ENCODE measurements at regions not wholly inside any gene's neighbourhood (a gene's known extent, or its start where the extent isn't known, plus 50 kb on each side); places are given as distances from the start of the nearest gene placed in this dataset.
A peak's percentile ranks its signal among the peaks of the same experiment; 100 is the strongest.

GRCh38 chr10:78648256-78648860 lies 420.4 kb upstream of the ZMIZ1 start:
- POLR2A ChIA-PET: no interaction called here
- Mint-ChIP-seq H3K27me3 (peaks cover 22% of the 10 kb centered on the region), H3K27ac (no peak overlapping the region), H3K36me3 (ENCODE audit: low read depth) (no peaks in the 10 kb centered on the region), H3K4me1 (no peaks in the 10 kb centered on the region), H3K9me3 (ENCODE audit: low read depth) (peaks cover 3% of the 10 kb centered on the region), H3K4me3 (no peak overlapping the region)
- CTCF ChIA-PET: interaction anchor here (2.9 kb wide), 1 partner anchor 10 kb away, joined by 16 read pairs; no protein-coding TSS in a partner anchor
- intact Hi-C loops (cut with DNase I, micrococcal nuclease): no loop called here
- no peak for DNase-seq
- ATAC-seq: no peak

- ChIA-PET CTCF (interaction anchor here (0.6 to 2.9 kb wide), 3 partner anchors 9 to 279 kb away, joined by 3 to 16 read pairs (median 3); no protein-coding TSS in a partner anchor), POLR2A (no interaction called here)
- Mint-ChIP-seq H3K36me3 (ENCODE audit: low read depth) (no peaks in the 10 kb centered on the region), H3K4me3 (no peak overlapping the region), H3K27me3 (peaks cover 27% of the 10 kb centered on the region), H3K27ac (no peak overlapping the region), H3K9me3 (ENCODE audit: low read depth) (peaks cover 3% of the 10 kb centered on the region), H3K4me1 (no peaks in the 10 kb centered on the region)
- no peak for DNase-seq
- intact Hi-C loops (cut with DNase I, micrococcal nuclease): no loop called here
- ATAC-seq: no peak
Measured at GRCh38 chr10:78649429-78649828, 419.3 kb upstream of the ZMIZ1 start.

GRCh38 chr10:78650122-78650521 lies 418.6 kb upstream of the ZMIZ1 start:
- intact Hi-C loops (cut with DNase I, micrococcal nuclease): no loop called here
- POLR2A ChIA-PET: no interaction called here
- H3K36me3 Mint-ChIP-seq (ENCODE audit: low read depth): no peaks in the 10 kb centered on the region

GRCh38 chr10:78651287-78651686 lies 417.5 kb upstream of the ZMIZ1 start:
- no peak for ATAC-seq
- no peaks in the 10 kb centered on the region for H3K36me3 Mint-ChIP-seq (ENCODE audit: low read depth)
- H3K9me3 Mint-ChIP-seq (ENCODE audit: low read depth): no peaks in the 10 kb centered on the region
- H3K27ac Mint-ChIP-seq: no peak overlapping the region
- CTCF ChIA-PET: no interaction called here
- no peak for DNase-seq
- H3K4me3 Mint-ChIP-seq: no peak overlapping the region
- no peaks in the 10 kb centered on the region for H3K4me1 Mint-ChIP-seq
- H3K27me3 Mint-ChIP-seq: peaks cover 29% of the 10 kb centered on the region
- POLR2A ChIA-PET: no interaction called here
- intact Hi-C loops (cut with DNase I, micrococcal nuclease): no loop called here

More at GRCh38 chr10:78650122-78650521, 418.6 kb upstream of the ZMIZ1 start:
- H3K9me3 Mint-ChIP-seq (ENCODE audit: low read depth): no peaks in the 10 kb centered on the region
- H3K4me3 Mint-ChIP-seq: no peak overlapping the region
- CTCF ChIA-PET: interaction anchor here (0.6 to 2.9 kb wide), 3 partner anchors 8 to 279 kb away, joined by 3 to 16 read pairs (median 3); no protein-coding TSS in a partner anchor
- ATAC-seq (no peak), DNase-seq (no peak)
- H3K27ac Mint-ChIP-seq: no peak overlapping the region
- peaks cover 29% of the 10 kb centered on the region for H3K27me3 Mint-ChIP-seq
- H3K4me1 Mint-ChIP-seq: no peaks in the 10 kb centered on the region

- ATAC-seq (no peak), DNase-seq (no peak)
- CTCF ChIA-PET: interaction anchor here (0.7 to 1.2 kb wide), 2 partner anchors 133 to 616 kb away, joined by 3 to 4 read pairs; no protein-coding TSS in a partner anchor
- POLR2A ChIA-PET: no interaction called here
- Mint-ChIP-seq H3K9me3 (ENCODE audit: low read depth) (no peaks in the 10 kb centered on the region), H3K4me1 (no peaks in the 10 kb centered on the region), H3K36me3 (ENCODE audit: low read depth) (no peaks in the 10 kb centered on the region), H3K27me3 (peaks cover 28% of the 10 kb centered on the region), H3K27ac (no peak overlapping the region), H3K4me3 (no peak overlapping the region)
- intact Hi-C loops (cut with DNase I, micrococcal nuclease): no loop called here
Measured at GRCh38 chr10:78653555-78653954, 415.2 kb upstream of the ZMIZ1 start.

- H3K27ac Mint-ChIP-seq: no peak overlapping the region
- CTCF ChIA-PET: interaction anchor here (0.7 to 1.0 kb wide), 2 partner anchors 10 to 616 kb away, joined by 3 read pairs; no protein-coding TSS in a partner anchor
Measured at GRCh38 chr10:78654047-78654590, 414.6 kb upstream of the ZMIZ1 start.

GRCh38 chr10:78655979-78656378 lies 412.8 kb upstream of the ZMIZ1 start:
- POLR2A ChIA-PET: no interaction called here
- H3K27me3 Mint-ChIP-seq: peaks cover 23% of the 10 kb centered on the region
- H3K4me1 Mint-ChIP-seq: no peaks in the 10 kb centered on the region
- H3K27ac Mint-ChIP-seq: no peak overlapping the region
- intact Hi-C loops (cut with DNase I, micrococcal nuclease): loop anchor here (2.0 to 5.0 kb wide), 3 partner anchors 539 to 609 kb away; no protein-coding TSS in a partner anchor
- no peaks in the 10 kb centered on the region for H3K9me3 Mint-ChIP-seq (ENCODE audit: low read depth)
- CTCF ChIA-PET: interaction anchor here (0.7 to 1.1 kb wide), 3 partner anchors 8 to 461 kb away, joined by 3 to 4 read pairs (median 3); no protein-coding TSS in a partner anchor
- DNase-seq: no peak
- no peak overlapping the region for H3K4me3 Mint-ChIP-seq
- H3K36me3 Mint-ChIP-seq (ENCODE audit: low read depth): no peaks in the 10 kb centered on the region
- ATAC-seq: no peak

More at GRCh38 chr10:78654047-78654590, 414.6 kb upstream of the ZMIZ1 start:
- Mint-ChIP-seq H3K4me1 (no peaks in the 10 kb centered on the region), H3K36me3 (ENCODE audit: low read depth) (no peaks in the 10 kb centered on the region), H3K4me3 (no peak overlapping the region), H3K9me3 (ENCODE audit: low read depth) (no peaks in the 10 kb centered on the region), H3K27me3 (peaks cover 28% of the 10 kb centered on the region)
- ATAC-seq (no peak), DNase-seq (no peak)
- POLR2A ChIA-PET: no interaction called here
- intact Hi-C loops (cut with DNase I, micrococcal nuclease): no loop called here

- no peaks in the 10 kb centered on the region for H3K9me3 Mint-ChIP-seq (ENCODE audit: low read depth)
Measured at GRCh38 chr10:78656417-78657162, 412.2 kb upstream of the ZMIZ1 start.

GRCh38 chr10:78657163-78657861 lies 411.5 kb upstream of the ZMIZ1 start:
- no peak overlapping the region for H3K27ac Mint-ChIP-seq
- peaks cover 16% of the 10 kb centered on the region for H3K27me3 Mint-ChIP-seq
- POLR2A ChIA-PET: no interaction called here
- H3K36me3 Mint-ChIP-seq (ENCODE audit: low read depth): no peaks in the 10 kb centered on the region
- no peaks in the 10 kb centered on the region for H3K9me3 Mint-ChIP-seq (ENCODE audit: low read depth)
- ATAC-seq: peak; percentile 86
- no peak overlapping the region for H3K4me3 Mint-ChIP-seq
- intact Hi-C loops (cut with DNase I, micrococcal nuclease): loop anchor here (1.0 to 5.0 kb wide), 4 partner anchors 537 to 611 kb away; no protein-coding TSS in a partner anchor
- CTCF ChIA-PET: interaction anchor here (0.6 to 2.7 kb wide), 16 partner anchors 8 to 611 kb away, joined by 3 to 18 read pairs (median 4); no protein-coding TSS in a partner anchor
- no peaks in the 10 kb centered on the region for H3K4me1 Mint-ChIP-seq
- peak; percentile 86 for DNase-seq

More at GRCh38 chr10:78656417-78657162, 412.2 kb upstream of the ZMIZ1 start:
- H3K4me1 Mint-ChIP-seq: no peaks in the 10 kb centered on the region
- ATAC-seq (no peak), DNase-seq (no peak)
- no peak overlapping the region for H3K27ac Mint-ChIP-seq
- H3K4me3 Mint-ChIP-seq: no peak overlapping the region
- ChIA-PET CTCF (interaction anchor here (0.6 to 1.5 kb wide), 8 partner anchors 8 to 461 kb away, joined by 3 to 4 read pairs (median 4); no protein-coding TSS in a partner anchor), POLR2A (no interaction called here)
- no peaks in the 10 kb centered on the region for H3K36me3 Mint-ChIP-seq (ENCODE audit: low read depth)
- intact Hi-C loops (cut with DNase I, micrococcal nuclease): loop anchor here (1.0 to 5.0 kb wide), 4 partner anchors 538 to 610 kb away; no protein-coding TSS in a partner anchor
- peaks cover 20% of the 10 kb centered on the region for H3K27me3 Mint-ChIP-seq

GRCh38 chr10:78657862-78658165 lies 411.0 kb upstream of the ZMIZ1 start:
- Mint-ChIP-seq H3K36me3 (ENCODE audit: low read depth) (no peaks in the 10 kb centered on the region), H3K27ac (no peak overlapping the region), H3K9me3 (ENCODE audit: low read depth) (no peaks in the 10 kb centered on the region), H3K4me3 (no peak overlapping the region), H3K27me3 (peaks cover 15% of the 10 kb centered on the region), H3K4me1 (no peaks in the 10 kb centered on the region)
- intact Hi-C loops (cut with DNase I, micrococcal nuclease): loop anchor here (1.0 to 5.0 kb wide), 4 partner anchors 537 to 611 kb away; no protein-coding TSS in a partner anchor
- ChIA-PET CTCF (interaction anchor here (0.6 to 2.7 kb wide), 16 partner anchors 8 to 612 kb away, joined by 3 to 18 read pairs (median 4); no protein-coding TSS in a partner anchor), POLR2A (no interaction called here)
- ATAC-seq (no peak), DNase-seq (no peak)

Data from activated CD4-positive, alpha-beta T cell treated with anti-CD3 and anti-CD28 coated beads for 36 hours (primary cell).